ENCODE measurements at regions not wholly inside any gene's neighbourhood (a gene's known extent, or its start where the extent isn't known, plus 50 kb on each side); places are given as distances from the start of the nearest gene placed in this dataset.

DNA sequence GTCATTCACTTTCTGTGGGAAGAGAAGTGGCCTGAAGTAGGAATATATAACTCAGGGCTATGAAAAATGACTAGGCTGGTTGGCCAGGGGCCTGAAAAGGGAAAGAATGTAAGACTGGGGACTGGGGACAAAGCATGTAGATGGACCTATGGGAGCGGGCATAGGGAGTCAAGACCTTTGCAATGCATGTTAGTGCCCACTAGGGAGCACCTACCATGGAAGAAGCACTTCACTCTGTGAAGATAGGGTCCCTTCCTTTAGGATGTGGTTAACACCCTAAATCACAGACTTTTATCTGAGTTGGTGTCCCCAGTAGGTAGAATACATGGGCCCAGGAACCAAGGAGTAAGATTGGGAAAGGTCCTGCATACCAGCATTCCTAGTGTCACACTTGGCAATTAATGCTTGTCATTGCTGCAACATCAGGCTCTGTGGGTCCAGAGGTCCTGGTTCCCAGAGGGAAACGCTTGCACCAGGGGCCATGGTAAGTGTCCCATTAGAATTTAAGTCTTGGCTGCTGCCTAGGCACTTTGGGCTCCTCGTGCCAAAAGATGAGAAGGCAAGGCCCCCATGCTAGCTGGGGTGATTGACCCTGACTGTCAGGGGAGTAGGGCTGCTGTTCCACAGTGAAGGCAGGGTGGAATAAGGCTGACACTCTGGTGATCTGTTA is 79.6 kb downstream of the CRYGS start:
- Histone ChIP-seq H3K27me3 (no peaks in the 10 kb centered on the region), H3K36me3 (no peaks in the 10 kb centered on the region), H3K27ac (no peak overlapping the region), H3K4me1 (no peaks in the 10 kb centered on the region), H3K4me3 (no peak overlapping the region), H3K9me3 (no peaks in the 10 kb centered on the region)
- TF ChIP-seq EP300 (IDR thresholded peaks at IDR 0.05) (no peak), POLR2A (IDR thresholded peaks at IDR 0.05) (no peak)
- TF ChIP-seq, protein P1, sequence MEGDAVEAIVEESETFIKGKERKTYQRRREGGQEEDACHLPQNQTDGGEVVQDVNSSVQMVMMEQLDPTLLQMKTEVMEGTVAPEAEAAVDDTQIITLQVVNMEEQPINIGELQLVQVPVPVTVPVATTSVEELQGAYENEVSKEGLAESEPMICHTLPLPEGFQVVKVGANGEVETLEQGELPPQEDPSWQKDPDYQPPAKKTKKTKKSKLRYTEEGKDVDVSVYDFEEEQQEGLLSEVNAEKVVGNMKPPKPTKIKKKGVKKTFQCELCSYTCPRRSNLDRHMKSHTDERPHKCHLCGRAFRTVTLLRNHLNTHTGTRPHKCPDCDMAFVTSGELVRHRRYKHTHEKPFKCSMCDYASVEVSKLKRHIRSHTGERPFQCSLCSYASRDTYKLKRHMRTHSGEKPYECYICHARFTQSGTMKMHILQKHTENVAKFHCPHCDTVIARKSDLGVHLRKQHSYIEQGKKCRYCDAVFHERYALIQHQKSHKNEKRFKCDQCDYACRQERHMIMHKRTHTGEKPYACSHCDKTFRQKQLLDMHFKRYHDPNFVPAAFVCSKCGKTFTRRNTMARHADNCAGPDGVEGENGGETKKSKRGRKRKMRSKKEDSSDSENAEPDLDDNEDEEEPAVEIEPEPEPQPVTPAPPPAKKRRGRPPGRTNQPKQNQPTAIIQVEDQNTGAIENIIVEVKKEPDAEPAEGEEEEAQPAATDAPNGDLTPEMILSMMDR (IDR thresholded peaks at IDR 0.05), result no peak
- WGBS, 2 donors, result 73 to 80% methylated on average over 3 of the region's 3 CpGs
- DNase-seq (ENCODE audit: low spot score in 2 of 2), result no peak

DNA sequence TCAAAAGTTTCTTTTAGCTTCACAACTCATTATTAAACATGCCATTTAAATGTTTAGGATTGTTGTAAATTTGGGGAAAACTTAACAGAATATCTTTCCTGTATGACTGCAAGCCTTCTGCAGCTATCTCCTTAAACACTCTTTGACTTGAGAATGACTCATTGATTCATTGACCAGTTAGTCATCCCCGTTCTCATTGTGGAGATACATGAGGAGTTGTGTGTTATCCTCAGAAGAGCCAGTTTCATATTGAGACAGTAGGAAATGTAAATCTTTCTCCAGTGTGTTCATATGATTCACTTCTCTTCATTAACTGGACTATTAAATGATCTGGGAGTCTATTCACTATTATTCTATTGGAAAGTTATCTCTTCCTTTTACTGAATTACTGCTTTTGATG is 83.0 kb downstream of the CRYGS start:
- Histone ChIP-seq H3K9me3 (no peaks in the 10 kb centered on the region), H3K36me3 (no peaks in the 10 kb centered on the region), H3K27me3 (no peaks in the 10 kb centered on the region), H3K4me3 (no peak overlapping the region), H3K4me1 (no peaks in the 10 kb centered on the region), H3K27ac (no peak overlapping the region)
- 41 to 53% methylated on average over 1 of the region's 1 CpG for WGBS, 2 donors
- DNase-seq (ENCODE audit: low spot score in 2 of 2), result no peak
- TF ChIP-seq EP300 (IDR thresholded peaks at IDR 0.05) (no peak), POLR2A (IDR thresholded peaks at IDR 0.05) (no peak)
- TF ChIP-seq, protein P1 (IDR thresholded peaks at IDR 0.05), result no peak

GRCh38 chr3:186459108-186459467 is 85.1 kb downstream of the CRYGS start:
- Histone ChIP-seq H3K4me3 (no peak overlapping the region), H3K9me3 (no peaks in the 10 kb centered on the region), H3K27me3 (no peaks in the 10 kb centered on the region), H3K4me1 (no peaks in the 10 kb centered on the region), H3K27ac (no peak overlapping the region), H3K36me3 (no peaks in the 10 kb centered on the region)
- 48 to 53% methylated on average over 2 of the region's 2 CpGs for WGBS, 2 donors
- no peak for DNase-seq (ENCODE audit: low spot score in 2 of 2)
- TF ChIP-seq POLR2A (IDR thresholded peaks at IDR 0.05) (no peak), EP300 (IDR thresholded peaks at IDR 0.05) (no peak)

DNA sequence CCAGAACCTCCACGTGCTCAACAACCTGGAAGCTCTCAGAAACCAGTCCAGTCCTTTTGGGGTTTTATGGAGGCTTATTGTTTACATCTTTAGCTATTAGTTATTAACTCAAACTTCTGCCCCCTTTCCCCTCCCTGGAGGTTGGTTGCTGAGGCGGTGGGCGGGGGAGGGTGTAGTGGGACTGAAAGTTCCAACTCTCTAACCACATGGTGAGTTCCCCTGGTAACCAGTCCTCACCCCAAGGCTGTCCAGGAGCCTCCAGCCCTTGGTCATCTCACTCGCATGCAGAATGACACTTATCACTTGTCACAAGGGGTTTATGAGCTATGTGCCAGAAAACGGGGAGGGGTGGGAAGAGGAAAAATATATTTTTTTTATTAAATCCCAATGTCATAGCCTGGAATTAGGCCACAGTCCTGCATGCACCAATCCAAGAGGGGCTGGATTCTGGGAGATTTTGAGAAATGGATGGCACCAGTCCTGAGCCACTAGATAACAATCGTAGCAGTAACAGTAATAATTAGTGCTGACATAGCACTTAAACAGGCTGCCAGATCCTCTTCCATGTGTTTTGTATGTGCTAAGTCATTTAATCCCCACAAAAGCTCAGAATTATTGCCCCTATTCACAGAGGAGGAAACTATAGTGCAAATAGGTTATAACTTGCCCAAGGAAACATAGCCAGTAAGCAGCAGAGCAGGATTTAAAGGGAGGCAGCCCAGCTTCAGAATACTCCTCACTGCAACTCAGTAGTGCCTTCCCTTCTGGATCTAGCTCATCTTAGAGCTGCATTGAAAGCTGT is 85.7 kb downstream of the CRYGS start:
- 77 to 79% methylated on average over 6 of the region's 6 CpGs for WGBS, 2 donors
- DNase-seq (ENCODE audit: low spot score in 2 of 2), result no peak
- H3K9me3 ChIP-seq, result no peaks in the 10 kb centered on the region
- H3K4me3 ChIP-seq, result no peak overlapping the region
- no peaks in the 10 kb centered on the region for H3K4me1 ChIP-seq
- TF ChIP-seq POLR2A (IDR thresholded peaks at IDR 0.05) (no peak), EP300 (IDR thresholded peaks at IDR 0.05) (no peak)
- TF ChIP-seq, protein P1 (IDR thresholded peaks at IDR 0.05), result no peak
- H3K36me3 ChIP-seq, result no peaks in the 10 kb centered on the region
- H3K27ac ChIP-seq, result no peak overlapping the region
- no peaks in the 10 kb centered on the region for H3K27me3 ChIP-seq

GRCh38 chr3:186457236-186457635 is 86.9 kb downstream of the CRYGS start:
- no peak overlapping the region for H3K4me3 ChIP-seq
- H3K27me3 ChIP-seq, result no peaks in the 10 kb centered on the region
- no peaks in the 10 kb centered on the region for H3K9me3 ChIP-seq
- DNase-seq (ENCODE audit: low spot score in 2 of 2), result no peak
- no peaks in the 10 kb centered on the region for H3K36me3 ChIP-seq
- WGBS, 2 donors, result 77 to 85% methylated on average over 5 of the region's 5 CpGs
- no peak for TF ChIP-seq EP300 (IDR thresholded peaks at IDR 0.05)
- TF ChIP-seq POLR2A (IDR thresholded peaks at IDR 0.05), result no peak
- TF ChIP-seq, protein P1 (IDR thresholded peaks at IDR 0.05), result no peak
- H3K27ac ChIP-seq, result no peak overlapping the region
- no peaks in the 10 kb centered on the region for H3K4me1 ChIP-seq

All from tibial nerve (tissue), 4 donors.